ENCODE measurements at regions not wholly inside any gene's neighbourhood (a gene's known extent, or its start where the extent isn't known, plus 50 kb on each side); places are given as distances from the start of the nearest gene placed in this dataset.

DNA sequence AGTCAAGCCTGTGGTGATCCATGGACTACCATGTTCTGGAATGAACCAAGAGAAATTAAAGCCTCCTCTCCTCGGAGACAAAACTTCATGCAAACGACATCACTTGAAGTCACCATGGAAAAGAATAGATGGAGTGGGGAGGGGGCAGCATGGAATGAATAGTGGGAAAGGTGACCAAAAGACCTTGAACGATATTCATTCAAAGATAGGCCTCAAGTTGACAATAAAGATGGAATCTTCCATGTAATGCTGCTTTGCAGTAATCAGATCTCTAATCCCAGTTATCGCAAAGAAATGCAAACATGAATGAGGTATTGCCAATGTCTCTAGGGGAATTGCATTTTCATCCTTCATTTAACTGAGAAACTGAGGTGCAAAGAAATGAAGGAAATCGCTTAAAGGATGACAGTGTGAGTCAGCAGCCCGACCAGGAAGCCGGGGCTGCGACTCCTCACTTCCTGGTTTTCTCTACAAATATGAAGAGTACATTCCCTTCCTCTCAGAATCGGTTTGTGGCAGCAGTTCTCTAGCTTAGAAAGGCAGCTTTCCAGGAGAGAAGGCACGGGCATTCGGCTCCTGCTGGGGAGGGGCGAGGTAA, 65.6 kb upstream of the RREB1 start (continued):
- TF ChIP-seq, protein P1, sequence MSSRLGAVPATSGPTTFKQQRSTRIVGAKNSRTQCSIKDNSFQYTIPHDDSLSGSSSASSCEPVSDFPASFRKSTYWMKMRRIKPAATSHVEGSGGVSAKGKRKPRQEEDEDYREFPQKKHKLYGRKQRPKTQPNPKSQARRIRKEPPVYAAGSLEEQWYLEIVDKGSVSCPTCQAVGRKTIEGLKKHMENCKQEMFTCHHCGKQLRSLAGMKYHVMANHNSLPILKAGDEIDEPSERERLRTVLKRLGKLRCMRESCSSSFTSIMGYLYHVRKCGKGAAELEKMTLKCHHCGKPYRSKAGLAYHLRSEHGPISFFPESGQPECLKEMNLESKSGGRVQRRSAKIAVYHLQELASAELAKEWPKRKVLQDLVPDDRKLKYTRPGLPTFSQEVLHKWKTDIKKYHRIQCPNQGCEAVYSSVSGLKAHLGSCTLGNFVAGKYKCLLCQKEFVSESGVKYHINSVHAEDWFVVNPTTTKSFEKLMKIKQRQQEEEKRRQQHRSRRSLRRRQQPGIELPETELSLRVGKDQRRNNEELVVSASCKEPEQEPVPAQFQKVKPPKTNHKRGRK (tag; IDR thresholded peaks at IDR 0.05) = no peak
- no peak for TF ChIP-seq EHMT2 (IDR thresholded peaks at IDR 0.05)
- TF ChIP-seq ZNF699 (CRISPR knock-in tag; IDR thresholded peaks at IDR 0.05; ENCODE audit: insufficient replicate concordance) = no peak
- TF ChIP-seq STAT5A (IDR thresholded peaks at IDR 0.05; ENCODE audit: borderline replicate concordance, low read length) = no peak
- TF ChIP-seq, protein P2, sequence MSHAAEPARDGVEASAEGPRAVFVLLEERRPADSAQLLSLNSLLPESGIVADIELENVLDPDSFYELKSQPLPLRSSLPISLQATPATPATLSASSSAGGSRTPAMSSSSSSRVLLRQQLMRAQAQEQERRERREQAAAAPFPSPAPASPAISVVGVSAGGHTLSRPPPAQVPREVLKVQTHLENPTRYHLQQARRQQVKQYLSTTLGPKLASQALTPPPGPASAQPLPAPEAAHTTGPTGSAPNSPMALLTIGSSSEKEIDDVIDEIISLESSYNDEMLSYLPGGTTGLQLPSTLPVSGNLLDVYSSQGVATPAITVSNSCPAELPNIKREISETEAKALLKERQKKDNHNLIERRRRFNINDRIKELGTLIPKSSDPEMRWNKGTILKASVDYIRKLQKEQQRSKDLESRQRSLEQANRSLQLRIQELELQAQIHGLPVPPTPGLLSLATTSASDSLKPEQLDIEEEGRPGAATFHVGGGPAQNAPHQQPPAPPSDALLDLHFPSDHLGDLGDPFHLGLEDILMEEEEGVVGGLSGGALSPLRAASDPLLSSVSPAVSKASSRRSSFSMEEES (CRISPR knock-in tag; IDR thresholded peaks at IDR 0.05) = no peak
- peak; percentile 80 for TF ChIP-seq BACH1 (tag; IDR thresholded peaks at IDR 0.05)
- no peak for TF ChIP-seq ARID1B (IDR thresholded peaks at IDR 0.05)
- 0 out of 2 replicates have a peak, but pooled peaks have one; percentile 9 for TF ChIP-seq KLF13 (tag; IDR thresholded peaks at IDR 0.05; ENCODE audit: borderline replicate concordance, low read depth)
- TF ChIP-seq ZNF507 (tag; conservative IDR thresholded peaks at IDR 0.05) = 0 out of 2 replicates have a peak, but pooled peaks have one; percentile 23
- TF ChIP-seq, protein P3, sequence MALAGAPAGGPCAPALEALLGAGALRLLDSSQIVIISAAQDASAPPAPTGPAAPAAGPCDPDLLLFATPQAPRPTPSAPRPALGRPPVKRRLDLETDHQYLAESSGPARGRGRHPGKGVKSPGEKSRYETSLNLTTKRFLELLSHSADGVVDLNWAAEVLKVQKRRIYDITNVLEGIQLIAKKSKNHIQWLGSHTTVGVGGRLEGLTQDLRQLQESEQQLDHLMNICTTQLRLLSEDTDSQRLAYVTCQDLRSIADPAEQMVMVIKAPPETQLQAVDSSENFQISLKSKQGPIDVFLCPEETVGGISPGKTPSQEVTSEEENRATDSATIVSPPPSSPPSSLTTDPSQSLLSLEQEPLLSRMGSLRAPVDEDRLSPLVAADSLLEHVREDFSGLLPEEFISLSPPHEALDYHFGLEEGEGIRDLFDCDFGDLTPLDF (CRISPR knock-in tag; IDR thresholded peaks at IDR 0.05) = no peak
- TF ChIP-seq, protein P4, sequence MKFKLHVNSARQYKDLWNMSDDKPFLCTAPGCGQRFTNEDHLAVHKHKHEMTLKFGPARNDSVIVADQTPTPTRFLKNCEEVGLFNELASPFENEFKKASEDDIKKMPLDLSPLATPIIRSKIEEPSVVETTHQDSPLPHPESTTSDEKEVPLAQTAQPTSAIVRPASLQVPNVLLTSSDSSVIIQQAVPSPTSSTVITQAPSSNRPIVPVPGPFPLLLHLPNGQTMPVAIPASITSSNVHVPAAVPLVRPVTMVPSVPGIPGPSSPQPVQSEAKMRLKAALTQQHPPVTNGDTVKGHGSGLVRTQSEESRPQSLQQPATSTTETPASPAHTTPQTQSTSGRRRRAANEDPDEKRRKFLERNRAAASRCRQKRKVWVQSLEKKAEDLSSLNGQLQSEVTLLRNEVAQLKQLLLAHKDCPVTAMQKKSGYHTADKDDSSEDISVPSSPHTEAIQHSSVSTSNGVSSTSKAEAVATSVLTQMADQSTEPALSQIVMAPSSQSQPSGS (CRISPR knock-in tag; IDR thresholded peaks at IDR 0.05) = no peak
- TF ChIP-seq ZNF79 (CRISPR knock-in tag; IDR thresholded peaks at IDR 0.05; ENCODE audit: low read depth) = peak; percentile 41; the same call in 1 of the 2 replicates
- TF ChIP-seq CEBPB (tag; IDR thresholded peaks at IDR 0.05) = no peak
- no peak for TF ChIP-seq RUNX1 (IDR thresholded peaks at IDR 0.05; ENCODE audit: low read depth)
- peak; percentile 59; the same call in 1 of the 2 replicates for TF ChIP-seq PYGO2 (tag; IDR thresholded peaks at IDR 0.05)
- no peak for TF ChIP-seq U2AF2 (optimal IDR thresholded peaks at IDR 0.05; ENCODE audit: low read depth, low read length)
- TF ChIP-seq, protein P5, sequence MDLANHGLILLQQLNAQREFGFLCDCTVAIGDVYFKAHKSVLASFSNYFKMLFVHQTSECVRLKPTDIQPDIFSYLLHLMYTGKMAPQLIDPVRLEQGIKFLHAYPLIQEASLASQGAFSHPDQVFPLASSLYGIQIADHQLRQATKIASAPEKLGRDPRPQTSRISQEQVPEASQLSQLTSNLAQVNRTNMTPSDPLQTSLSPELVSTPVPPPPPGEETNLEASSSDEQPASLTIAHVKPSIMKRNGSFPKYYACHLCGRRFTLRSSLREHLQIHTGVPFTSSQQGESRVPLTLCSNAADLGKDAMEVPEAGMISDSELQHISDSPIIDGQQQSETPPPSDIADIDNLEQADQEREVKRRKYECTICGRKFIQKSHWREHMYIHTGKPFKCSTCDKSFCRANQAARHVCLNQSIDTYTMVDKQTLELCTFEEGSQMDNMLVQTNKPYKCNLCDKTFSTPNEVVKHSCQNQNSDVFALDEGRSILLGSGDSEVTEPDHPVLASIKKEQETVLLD (IDR thresholded peaks at IDR 0.05) = no peak; the same call in 1 of the 2 replicates
- no peak for TF ChIP-seq FUS (optimal IDR thresholded peaks at IDR 0.05; ENCODE audit: low read depth, low read length)
- TF ChIP-seq BCL6 (CRISPR knock-in tag; IDR thresholded peaks at IDR 0.05) = 0 out of 2 replicates have a peak, but pooled peaks have one; percentile 16
- no peak for TF ChIP-seq SRSF9 (IDR thresholded peaks at IDR 0.05; ENCODE audit: borderline replicate concordance, low read depth, low read length)

Measured in K562 (cell line).